NCI-H774 (cell line): ENCODE measurements at regions not wholly inside any gene's neighbourhood (a gene's known extent, or its start where the extent isn't known, plus 50 kb on each side); places are given as distances from the start of the nearest gene placed in this dataset.

Experiments used
- DNase-seq: peaks from one replicate; lab custom pipeline; 2025; lab: John Stamatoyannopoulos, UW

DNA sequence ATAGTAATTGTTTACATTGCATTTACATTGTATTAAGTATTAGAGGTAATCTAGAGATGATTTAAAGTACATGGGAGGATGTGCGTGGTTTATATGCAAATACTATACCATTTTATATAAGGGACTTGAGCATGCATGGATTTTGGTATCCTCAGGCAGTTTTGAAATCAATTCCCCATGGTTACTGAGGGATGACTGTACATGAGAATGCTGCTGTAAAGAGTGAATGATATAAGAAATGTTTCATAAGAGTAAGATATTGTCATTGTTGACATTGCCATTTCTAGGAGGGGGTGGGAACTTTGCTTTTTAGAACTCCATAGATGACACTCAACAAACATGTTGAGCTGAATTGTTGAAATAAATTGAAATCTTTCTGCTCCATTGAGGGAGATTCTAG is 185.0 kb downstream of the SEMA6A start:
- no peak for DNase-seq

DNA sequence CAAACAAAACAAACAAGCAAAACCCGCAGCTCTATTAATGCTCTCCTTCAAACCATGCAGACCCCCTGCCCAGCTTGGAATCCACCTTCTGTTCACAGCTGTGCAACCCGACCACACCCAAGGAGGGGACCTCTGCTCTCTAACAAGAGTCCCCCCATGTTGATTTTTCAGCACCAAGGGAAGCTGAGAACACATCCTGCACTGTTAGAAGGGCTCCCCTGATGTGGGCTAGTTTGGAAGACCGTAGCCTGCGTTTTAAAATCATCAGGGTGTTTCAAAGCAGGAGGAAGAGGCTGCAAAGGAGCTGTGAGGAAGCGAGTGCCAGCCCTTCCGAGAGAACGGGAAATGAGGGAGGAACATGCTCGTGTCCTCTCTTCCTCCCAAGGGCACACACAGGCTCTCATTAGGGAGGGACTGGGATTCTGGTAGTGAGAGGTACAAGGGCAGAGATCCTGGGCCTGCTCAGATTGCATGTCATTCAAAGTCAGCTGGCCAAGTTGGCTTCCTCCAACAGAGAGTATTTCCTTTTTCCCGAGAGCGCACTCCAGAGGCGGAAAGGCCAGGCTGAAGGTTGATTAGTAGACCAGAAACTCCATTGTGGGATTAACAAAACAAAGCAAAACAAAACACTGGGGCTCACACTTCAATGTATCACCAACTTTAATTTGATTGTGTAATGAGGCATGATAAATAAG is 185.9 kb downstream of the SEMA6A start:
- DNase-seq: no peak

DNA sequence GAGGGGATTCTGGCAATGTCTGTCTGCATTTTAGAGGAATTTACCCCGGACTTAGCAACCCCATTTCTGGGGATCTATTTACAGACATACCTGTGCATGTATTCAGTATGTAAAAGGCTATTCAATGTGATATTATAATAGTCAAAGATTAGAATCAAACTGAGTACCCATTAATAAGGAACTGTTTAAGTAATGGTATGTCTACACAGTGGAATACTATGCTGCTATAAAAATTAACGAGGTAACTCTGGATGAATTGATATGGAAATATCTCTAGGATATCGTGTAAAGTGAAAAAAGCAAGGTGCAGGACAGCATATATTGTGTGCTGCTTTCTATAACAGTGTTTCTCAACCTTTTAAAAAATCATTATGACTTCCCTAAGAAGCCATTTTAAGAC is 186.9 kb downstream of the SEMA6A start:
- no peak for DNase-seq

DNA sequence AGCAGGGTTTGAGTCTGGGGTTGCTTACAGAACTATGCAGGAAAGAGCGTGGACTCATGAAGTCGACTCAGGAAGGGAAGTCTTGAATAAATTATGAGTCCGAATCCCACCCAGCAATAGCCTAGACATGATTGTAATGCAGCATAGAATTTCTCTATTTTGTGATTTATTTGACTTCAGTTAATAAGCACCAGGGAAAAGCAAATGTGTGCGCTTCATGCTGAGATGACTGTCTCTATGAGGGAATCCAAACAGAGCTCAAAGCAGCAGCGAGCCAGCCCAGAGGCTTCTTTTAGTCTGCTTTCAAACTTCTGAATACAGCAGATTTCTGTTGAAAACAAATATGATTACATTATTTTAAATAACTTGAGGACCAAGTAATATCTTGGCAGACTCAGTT is 188.0 kb downstream of the SEMA6A start:
- no peak for DNase-seq

DNA sequence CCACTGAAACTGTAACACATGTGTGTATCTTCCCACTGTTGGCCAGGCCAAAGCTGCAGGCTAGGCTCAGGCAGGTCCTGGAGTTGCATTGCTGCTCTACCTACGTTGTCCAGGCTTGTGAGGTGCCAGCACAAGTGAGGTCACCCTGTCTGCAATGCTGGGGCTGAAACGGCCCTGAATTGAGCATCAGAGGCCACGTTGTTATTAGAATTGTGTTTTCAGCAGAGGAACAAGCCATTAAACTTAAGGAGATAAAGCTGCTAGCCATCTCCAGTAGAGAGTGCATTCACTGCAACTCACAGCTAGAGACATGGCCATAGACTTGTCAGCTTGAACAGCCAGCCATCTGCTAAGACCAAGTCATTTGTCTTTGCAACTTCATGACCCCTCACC is 191.8 kb downstream of the SEMA6A start:
- DNase-seq: no peak

DNA sequence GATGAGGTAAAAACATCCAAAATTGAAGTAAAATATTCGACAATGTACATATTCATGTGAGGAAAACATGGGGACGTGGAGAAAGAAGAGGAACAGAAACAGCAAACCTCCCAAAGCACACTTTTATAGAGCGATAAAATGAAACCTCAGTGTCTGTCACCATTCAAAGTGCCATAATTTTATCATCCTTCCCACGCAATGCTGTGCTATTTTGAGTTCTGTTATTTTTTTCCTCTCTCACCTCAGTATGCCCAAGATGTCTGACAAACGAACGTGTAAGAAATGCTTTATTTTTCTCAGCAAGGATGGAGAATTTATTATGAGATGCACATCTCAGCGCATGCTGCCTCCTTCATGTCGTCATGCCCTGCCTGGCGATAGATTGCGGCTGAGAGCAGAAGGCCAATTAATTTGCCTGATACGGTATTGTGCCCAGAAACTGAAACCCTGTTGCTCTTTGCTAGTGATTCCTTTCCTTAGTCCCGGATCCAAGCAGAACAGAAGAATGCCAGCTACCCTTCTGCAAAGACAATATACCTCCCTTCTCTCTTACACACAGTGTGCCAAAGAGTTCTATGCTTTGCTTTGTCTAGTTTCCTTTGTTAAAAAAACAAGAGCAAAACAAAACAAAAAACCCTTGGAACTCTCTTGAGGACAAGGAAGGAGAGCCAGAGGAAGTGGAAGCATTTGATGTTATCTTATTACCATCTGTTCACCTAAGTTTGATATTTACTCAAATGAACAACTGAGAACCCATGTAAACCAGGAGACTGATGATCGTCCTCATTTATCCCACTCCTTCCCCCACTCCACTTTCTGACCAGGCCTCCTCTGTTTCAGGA is 192.4 kb downstream of the SEMA6A start:
- DNase-seq: no peak

DNA sequence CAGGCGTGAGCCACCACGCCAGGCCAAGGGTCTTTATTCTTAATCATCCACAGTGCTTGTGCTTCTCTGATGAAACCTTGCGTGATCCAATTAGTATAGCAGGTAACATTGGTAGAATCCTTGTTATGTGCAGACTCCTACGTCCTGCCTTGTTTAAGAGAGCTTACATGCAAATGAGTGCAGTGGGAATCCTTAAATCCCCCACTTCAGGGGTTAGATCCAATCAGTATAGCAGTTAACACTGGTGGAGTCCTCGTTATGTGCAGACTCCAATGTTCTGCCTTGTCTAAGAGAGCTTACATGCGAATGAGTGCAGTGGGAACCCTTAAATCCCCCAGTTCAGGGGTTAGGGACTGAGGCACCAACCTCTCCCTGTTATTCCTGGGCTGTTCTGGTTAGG is 193.4 kb downstream of the SEMA6A start:
- no peak for DNase-seq

DNA sequence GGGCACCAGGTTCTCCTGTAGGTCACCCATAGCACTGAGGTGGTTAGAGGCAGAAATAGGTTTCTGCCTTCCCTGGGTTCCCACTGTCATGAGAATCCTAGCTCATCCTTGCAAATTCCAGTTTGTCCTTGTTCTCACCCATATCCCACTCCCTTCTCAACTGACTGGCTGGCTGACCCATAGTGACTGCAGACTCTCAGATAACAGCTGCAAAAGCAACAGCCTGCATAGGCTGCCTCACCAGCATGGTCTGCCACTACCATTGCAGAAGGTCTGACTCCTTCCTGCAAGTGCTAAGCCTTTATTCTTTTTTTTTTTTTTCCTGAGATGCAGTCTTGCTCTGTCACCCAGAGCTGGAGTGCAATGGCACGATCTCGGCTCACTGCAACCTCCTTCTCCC is 194.0 kb downstream of the SEMA6A start:
- no peak for DNase-seq

DNA sequence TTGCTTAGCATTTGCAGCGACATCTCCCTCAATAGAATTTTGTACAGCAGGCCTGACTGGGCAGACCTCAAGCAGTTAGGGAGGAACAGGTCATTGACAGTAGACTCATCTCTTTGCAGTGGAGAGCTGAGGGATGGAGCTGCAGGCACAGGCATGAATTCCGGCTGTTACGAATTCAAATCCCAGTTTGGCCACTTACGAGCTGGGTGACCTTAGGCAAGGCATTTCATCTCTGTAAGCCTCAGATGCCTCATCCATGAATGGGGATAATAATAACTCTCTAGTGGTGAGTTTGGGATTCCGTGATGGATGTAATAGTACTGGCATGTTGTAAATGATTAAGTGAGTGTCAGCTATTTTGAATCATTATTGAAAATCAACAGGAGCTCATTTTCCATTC is 195.3 kb downstream of the SEMA6A start:
- DNase-seq: no peak

DNA sequence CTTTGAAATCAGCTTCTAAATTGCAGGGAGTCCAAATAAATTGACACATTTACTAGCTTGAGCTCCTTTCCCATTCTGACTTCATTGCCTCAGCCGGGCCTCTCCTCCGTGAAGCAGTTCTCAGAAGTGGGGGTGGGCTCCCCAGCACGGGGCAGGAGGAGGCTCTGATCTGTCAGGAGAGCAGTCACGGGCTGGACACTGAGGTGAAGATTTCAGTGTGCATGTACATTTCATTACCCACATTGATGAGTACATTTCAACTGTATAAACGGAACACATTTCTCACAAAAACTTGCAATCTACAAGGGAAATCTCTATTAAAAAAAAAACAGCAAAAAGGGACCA is 195.9 kb downstream of the SEMA6A start:
- DNase-seq: no peak

DNA sequence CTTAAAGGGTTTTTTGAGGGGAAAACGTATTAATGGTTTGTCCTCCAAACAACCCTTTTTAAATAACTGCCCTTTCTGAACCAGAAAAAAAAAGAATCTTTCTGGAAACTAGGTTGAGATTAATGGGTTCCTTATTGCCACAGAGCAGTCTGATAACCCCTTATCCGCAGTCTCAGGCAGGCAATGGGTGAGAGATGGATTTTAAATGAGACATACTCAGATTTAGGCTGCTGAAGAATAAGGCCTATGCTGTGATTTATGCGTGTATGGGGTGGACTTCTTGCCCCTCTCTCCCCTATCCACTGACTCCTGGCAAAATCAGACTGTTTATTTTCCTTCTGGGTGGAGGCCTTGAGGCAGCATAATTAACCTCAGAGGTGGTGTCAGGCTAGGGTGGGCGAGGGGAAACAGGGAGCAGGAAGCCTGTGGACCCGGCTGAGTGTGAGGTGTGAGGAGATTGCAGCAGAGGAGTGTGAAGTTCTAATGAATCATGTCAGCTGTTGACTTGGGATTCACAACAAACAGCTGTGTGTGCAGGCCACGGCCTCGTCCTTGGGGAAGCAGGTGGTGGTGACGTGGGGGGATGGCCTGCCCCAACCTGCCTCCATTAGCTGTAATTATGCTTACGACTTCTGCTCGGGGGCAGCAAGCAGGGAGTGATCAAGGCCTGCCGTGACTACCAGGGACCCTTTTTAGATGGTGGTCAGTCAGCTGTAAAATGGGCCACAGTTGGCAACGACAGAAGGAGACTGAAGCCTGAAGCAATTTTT is 196.4 kb downstream of the SEMA6A start:
- DNase-seq: no peak

DNA sequence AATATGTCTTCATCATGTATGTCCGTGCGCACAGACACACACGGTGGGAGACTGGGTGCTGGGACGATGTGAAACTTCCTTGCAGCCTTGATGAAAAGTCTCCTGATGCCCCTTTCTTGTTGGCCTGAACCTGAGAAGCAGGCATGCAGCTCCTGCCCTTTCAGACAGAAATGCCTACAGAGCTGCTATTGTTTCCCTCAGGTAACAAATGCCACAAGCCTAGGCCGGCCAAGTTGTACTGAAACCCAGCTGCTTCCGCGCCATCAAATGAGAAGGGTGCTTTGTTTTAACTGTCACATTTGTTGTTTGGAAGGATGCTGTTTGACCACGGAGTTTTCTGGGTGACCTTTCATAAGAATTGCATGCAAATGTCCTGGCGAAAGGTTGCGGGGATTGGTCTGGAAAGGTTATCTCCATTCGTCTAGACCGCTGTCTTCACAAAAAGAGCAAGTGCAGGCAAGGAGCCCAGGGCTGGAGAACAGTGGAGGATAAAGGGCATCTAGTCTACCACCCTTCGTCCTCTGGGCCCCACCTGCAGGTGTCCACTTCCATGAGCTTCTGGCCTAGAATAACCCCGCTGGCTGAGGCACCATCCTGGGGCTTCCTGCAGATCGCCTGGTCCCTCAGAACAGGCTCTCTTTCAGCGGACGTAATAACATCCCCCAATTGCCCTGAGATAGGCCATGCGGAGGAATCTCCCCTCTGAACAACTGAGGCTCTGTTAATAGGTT is 197.2 kb downstream of the SEMA6A start:
- no peak for DNase-seq

DNA sequence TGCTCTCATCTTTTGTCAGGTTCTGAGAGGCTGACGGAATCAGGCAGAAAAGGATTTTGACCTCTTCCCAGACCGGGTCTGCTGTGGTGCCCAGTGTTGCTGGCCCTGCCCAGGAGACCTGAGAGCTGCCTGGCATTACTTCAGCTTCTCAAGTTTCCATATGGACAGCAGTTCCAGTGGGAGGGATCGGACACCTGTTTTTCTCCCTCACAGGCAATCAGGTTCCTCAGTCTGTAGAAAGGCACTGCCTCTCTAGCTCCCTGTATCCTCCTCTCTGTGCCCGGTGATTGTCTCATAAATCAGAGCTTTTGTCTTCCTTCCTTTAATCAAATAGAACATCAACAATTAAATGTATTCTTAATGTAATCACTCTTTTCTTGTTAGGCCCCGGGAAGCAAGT is 198.7 kb downstream of the SEMA6A start:
- DNase-seq: no peak

DNA sequence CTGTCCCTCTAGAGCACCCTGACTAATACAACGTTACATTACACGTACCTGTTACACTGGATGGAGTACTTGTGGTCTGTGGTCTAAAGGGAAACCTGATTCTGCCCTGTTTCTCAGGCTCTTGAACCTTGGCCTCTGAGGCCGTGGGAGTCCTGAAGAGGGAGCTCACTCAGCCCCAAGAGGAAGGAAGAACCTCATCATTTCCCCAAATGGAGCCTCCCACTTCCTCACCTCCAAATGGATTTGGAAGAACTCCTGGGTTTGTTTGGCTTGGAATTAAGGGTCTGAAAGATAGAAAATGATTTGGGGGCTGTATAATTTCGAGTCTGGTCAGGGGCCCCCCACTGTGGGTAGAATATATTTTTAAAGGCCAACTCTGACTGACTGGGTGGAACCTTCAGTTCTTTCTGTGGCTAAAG is 200.2 kb downstream of the SEMA6A start:
- no peak for DNase-seq

DNA sequence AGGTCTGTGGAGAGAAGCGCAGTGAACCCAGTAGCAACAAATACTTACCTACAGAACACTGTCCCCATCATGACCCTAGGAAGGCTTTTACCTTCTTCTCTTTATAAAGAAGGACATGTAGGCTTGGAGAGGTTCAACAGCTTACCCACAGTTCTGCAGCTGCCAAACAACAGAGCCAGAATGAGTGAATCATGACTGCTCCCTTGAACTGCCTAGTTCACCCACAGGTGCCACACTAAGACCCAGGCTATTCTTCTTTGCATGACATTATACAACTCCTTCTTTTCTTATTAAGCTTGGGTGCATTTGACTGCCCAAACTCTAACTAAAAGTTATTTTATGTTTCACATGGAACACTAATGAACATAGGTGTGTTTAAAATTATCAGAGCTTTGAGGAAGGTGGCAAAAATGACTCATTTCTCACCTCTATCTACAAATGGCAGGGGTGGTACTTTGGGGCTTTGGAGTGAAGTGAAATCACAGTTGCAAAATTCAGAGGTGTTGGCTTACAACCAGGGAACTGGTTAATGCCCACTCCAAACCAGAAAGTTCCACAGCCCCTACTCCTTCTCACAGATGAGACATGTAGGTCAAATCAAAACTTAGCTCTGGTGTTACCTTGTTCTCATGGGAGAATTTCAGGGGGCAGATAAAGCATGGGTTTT is 201.6 kb downstream of the SEMA6A start:
- DNase-seq: no peak

DNA sequence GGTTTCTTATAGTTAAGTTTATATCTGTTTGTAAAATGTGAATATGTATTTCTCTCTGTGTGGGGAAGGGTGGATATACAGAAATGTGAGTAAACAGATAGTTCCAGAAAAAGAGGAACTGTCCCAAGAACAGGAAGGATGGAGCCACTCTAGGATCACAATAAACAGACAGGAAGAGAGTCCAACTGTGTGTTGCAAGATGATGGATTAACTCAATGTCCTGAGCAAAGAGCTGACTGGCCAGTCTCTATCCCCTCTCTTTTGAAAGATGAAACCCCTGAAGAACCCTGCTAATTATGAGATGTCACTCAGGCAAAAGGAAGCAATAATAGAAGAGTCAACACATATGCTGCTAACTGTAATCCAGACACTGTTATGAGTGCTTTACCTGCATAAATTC is 202.7 kb downstream of the SEMA6A start:
- no peak for DNase-seq

DNA sequence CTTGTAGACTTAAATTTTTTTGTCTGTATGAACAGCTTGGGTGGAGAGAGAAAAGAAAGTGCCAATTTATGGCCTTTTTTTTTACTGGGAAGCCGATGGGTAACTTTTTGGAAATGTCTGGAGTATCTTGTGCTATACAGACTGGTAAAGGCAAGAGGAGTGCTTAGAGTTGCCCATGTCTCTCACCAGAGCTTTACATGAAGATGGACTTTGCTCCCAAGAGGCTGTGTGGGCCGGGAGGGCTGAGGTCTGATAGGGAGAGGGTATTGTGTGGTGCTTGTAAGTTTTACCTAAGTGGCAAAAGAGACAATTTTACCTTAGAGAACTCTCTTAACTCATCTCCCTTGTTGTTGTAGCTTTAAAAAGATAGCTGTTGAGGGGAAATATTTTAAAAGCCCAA is 203.2 kb downstream of the SEMA6A start:
- no peak for DNase-seq

DNA sequence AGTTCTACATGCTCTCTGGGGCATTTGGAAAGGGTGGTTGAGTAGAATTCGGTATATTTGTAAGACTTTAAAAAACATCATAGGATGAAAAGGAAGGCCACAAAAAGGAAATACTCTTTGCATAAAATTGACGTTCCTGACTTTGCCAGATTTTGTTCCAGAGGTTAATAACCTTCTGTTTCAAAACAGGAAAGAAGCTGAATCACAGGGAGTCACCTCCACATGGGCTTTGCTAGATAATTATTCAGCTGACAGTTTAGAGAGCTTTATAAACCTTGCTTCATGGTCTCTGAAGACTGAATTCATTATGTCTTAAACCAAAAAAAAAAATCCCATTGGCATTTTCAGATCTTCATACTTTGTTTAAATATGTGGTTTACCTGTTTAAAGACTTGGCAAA is 203.7 kb downstream of the SEMA6A start:
- DNase-seq: no peak

DNA sequence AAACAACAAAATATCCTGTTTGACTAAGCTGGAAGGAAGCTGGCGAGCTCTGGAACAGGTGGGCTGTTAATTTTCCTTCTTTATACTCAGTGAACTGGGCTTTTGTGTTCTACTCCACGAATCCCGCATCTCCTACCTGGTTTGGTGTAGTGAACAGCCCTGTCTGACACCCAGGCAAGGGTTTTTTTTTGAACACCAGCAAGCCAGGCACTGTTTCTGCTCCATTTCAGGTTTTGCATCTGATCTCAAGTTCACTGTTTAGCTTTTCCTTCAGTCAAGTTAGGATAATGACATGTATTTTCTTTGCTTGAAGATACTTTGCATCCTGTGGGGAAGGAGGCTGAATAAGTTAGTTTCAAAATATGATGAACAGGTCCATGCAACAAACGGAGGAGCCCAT is 204.5 kb downstream of the SEMA6A start:
- no peak for DNase-seq

DNA sequence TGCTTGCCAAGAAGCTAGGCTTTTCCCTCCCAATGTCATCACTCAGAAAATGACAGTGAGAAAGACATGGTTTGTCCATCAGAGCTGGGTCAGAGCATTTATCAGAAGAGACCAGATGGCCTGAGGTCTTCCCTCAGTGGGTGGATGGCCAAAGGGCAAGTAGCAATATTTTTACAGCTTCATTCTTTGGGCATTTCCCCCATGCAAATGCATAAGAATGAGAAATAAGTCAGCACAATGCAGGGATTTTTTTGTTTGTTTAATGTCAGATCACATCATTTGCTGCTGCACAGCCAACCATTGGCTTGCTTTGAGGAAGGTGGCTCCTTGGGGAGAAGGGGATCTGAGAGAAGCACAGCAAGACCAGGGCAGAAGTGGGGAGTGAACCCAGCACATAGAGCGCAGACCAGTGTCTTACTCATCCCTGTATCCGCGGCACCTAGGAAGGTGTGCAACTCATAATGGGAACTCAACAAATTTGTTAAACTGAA is 209.6 kb downstream of the SEMA6A start:
- no peak for DNase-seq

DNA sequence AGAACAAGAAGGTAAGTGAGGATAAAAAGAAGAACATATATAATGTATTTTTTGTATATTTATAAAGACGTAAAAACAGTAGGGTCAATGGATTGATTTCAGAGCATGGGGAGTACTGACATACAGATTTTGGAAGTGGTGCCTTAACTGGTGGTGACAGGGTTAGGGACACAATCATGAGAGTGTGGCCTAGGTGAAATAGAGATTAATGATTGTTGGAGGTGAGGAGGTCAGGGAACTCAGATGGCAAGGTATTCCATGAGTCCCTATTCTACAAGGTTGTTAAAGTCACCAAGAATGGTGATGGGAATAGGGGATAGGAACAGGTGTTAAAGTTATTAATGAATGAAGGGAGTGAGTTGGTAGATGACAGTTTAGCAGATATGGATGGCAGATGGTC is 210.8 kb downstream of the SEMA6A start:
- DNase-seq: no peak
